Ovary (tissue), 7 donors: ENCODE measurements at regions not wholly inside any gene's neighbourhood (a gene's known extent, or its start where the extent isn't known, plus 50 kb on each side); places are given as distances from the start of the nearest gene placed in this dataset.

Experiments used
- DNase-seq, 5 donors: peaks; one replicate each; pipeline ENCODE4 v3.0.0-alpha.2; 2019 to 2020
- H3K27ac ChIP-seq, 2 donors: fragments of 200-600 bp; one replicate each; pipeline versions ENCODE4 v1.5.1 to v1.8.0; 2019 to 2022
- H3K27me3 ChIP-seq: fragments of 200-600 bp; one replicate; pipeline ENCODE4 v1.8.0; 2022
- H3K36me3 ChIP-seq: fragments of 200-600 bp; sonication (generic); one replicate; pipeline ENCODE4 v1.5.1; 2019
- H3K4me1 ChIP-seq: one replicate; pipeline ENCODE4 v1.8.1; 2013; ENCODE audit warnings: mild to moderate bottlenecking, moderate library complexity; ENCODE audit not compliant: insufficient read depth
- H3K4me3 ChIP-seq: fragments of 200-600 bp; sonication (generic); one replicate; pipeline ENCODE4 v1.5.1; 2017
- H3K9me3 ChIP-seq, 2 donors: fragments of 200-600 bp in 1 of 2; sonication (generic) in 1 of 2; one replicate each; pipeline versions ENCODE4 v1.5.1 to v1.8.1; 2013 to 2019; ENCODE audit warnings: mild to moderate bottlenecking in 1 of 2, moderate library complexity in 1 of 2
- EP300 ChIP-seq: sonication (generic); formaldehyde crosslinking; IDR thresholded peaks from one replicate; pipeline ENCODE4 v1.6.1; 2017; ENCODE audit warnings: antibody characterized with exemption
- POLR2A ChIP-seq: fragments of 450-650 bp; IDR thresholded peaks from one replicate; pipeline ENCODE4 v1.6.1; 2017; ENCODE audit warnings: antibody characterized with exemption, mild to moderate bottlenecking, moderate library complexity
- WGBS, 3 donors: extraction: QIAGEN DNeasy Blood & Tissue Kit in 1 of 3; methylation state at CpG; one replicate each; pipeline versions ENCODE4 v1.1.5 to v1.1.7; 2013 to 2017; 5-methylcytosine and 5-hydroxymethylcytosine counted together
- intact Hi-C, 4 donors: fragments of 100-400 bp; cut with DNase I; formaldehyde crosslinking; loops; one replicate each; pipeline versions ENCODE4 v1.11.0 to v1.15.1; 2022 to 2023
- TF ChIP-seq, protein P1 (sequence below), 3 donors: fragments of 450-650 bp in 2 of 3; fragments of 200-600 bp in 1 of 3; IDR thresholded peaks; one replicate each; pipeline versions ENCODE4 v1.5.1 to v1.8.0; 2016 to 2022; ENCODE audit warnings: antibody characterized with exemption in 3 of 3, mild to moderate bottlenecking in 1 of 3
- donor health status: DM: no; HTN: no; CAD: no; lungs with moderate emphysema.
- donor health status: DM: no; HTN: no; CAD: no.
- donor health status: Bipolar disorder and iron deficiency.
- donor health status: DM: no; HTN: no; CAD: no.
- donor health status: DM: yes; HTN: yes; CAD: no.

DNA sequence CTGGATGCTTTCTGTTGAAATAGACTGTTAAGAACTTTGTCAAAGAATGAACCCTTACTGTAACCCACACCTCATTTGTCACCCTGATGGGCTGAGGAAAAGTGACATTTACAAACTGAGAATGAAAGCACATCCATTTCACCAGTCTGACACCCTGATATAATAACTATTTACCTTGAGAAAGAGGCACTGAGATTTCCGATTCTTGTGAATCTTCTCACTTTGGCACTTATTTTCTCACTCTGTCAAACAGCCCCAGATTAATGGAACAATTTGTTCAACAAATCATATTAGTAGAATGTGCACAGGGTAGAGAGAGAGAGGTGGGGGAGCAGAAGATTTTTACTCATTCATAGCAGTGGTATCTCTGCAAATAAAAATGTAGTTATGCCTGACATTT, 606.9 kb downstream of the MCTP2 start:
- Histone ChIP-seq H3K36me3 (no peaks in the 10 kb centered on the region), H3K4me1 (no peaks in the 10 kb centered on the region), H3K9me3 (no peaks in the 10 kb centered on the region), H3K4me3 (no peak overlapping the region), H3K27ac (no peak overlapping the region), H3K27me3 (no peaks in the 10 kb centered on the region)
- TF ChIP-seq, protein P1, sequence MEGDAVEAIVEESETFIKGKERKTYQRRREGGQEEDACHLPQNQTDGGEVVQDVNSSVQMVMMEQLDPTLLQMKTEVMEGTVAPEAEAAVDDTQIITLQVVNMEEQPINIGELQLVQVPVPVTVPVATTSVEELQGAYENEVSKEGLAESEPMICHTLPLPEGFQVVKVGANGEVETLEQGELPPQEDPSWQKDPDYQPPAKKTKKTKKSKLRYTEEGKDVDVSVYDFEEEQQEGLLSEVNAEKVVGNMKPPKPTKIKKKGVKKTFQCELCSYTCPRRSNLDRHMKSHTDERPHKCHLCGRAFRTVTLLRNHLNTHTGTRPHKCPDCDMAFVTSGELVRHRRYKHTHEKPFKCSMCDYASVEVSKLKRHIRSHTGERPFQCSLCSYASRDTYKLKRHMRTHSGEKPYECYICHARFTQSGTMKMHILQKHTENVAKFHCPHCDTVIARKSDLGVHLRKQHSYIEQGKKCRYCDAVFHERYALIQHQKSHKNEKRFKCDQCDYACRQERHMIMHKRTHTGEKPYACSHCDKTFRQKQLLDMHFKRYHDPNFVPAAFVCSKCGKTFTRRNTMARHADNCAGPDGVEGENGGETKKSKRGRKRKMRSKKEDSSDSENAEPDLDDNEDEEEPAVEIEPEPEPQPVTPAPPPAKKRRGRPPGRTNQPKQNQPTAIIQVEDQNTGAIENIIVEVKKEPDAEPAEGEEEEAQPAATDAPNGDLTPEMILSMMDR (IDR thresholded peaks at IDR 0.05) = no peak
- no peak for TF ChIP-seq POLR2A
- no peak for TF ChIP-seq EP300
- WGBS, 3 donors = 24 to 32% (median 27%) methylated on average over 1 of the region's 1 CpG
- no peak for DNase-seq
- intact Hi-C loops = no loop called here

DNA sequence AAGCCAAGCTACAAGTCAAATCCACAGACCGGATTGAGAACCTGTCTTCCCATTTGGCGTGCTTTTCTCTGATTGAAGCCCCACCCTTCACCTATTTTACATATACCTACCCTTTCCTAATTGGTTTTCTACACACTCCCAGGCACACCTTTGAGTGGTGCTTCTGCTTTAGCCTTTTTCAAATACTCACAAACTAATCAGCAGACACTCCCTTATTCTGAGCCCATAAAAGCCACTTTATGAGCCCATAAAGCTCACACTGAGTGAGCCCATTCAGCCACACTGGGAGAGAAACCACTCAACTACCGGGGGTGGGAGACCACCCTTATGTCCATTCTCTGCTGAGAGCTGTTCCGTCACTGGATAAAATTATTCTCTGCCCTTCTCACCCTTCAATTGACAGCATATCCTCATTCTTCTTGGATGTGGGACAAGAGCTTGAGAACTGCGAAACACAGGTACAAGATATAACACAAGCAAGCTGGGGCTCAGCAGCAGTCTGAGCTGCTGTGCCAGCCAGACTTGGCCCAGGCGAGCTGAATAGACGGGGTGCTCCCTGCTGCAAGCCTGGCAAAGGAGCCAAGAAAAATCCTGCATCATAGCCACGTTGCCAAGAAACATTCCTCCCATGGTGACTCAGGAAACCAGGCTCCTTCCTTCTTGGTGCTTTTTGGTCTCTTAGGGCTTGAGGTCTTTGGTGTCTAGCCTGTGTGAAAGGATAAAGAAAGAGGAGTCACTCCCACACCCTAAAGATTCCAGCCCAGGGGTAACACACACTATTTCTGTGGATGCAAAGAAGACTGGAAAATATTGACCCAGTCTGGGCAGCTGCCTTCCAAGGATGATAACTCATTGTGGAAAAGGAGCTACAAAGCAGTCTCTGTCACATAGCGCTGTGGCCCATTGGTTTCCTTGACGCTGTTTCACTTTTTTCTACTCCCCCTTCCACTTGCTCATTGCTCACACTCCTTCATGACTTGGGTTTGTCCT, 609.7 kb downstream of the MCTP2 start:
- Histone ChIP-seq H3K27me3 (no peaks in the 10 kb centered on the region), H3K36me3 (no peaks in the 10 kb centered on the region), H3K9me3 (no peaks in the 10 kb centered on the region), H3K27ac (no peak overlapping the region), H3K4me1 (no peaks in the 10 kb centered on the region), H3K4me3 (no peak overlapping the region)
- WGBS, 3 donors = 79 to 91% (median 87%) methylated on average over 10 of the region's 10 CpGs
- intact Hi-C loops = no loop called here
- DNase-seq = no peak
- TF ChIP-seq POLR2A = no peak
- no peak for TF ChIP-seq EP300
- TF ChIP-seq, protein P1 (IDR thresholded peaks at IDR 0.05) = no peak

DNA sequence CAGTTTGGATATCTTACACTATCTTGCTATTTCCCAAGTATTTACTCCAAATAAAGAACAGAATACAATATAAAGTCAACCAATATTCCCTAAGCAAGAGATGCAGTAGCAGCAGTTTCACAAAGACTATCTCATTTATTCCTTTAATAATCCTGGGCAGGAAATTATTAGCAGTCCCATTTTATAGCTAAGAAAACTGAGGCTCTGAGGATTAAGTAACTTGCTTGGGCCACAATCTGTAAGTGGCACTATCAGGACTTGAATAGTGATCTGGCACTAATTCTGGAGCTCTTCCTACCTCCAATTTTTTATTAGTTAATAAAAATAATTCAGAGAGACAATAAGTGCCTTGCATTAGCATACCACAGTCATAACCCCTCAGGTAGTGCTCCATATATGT, 611.7 kb downstream of the MCTP2 start:
- H3K27me3 ChIP-seq = no peaks in the 10 kb centered on the region
- no peaks in the 10 kb centered on the region for H3K9me3 ChIP-seq
- DNase-seq = no peak
- H3K4me1 ChIP-seq = no peaks in the 10 kb centered on the region
- intact Hi-C loops = no loop called here
- no peak overlapping the region for H3K27ac ChIP-seq
- H3K36me3 ChIP-seq = no peaks in the 10 kb centered on the region
- H3K4me3 ChIP-seq = no peak overlapping the region
- TF ChIP-seq EP300 = no peak

DNA sequence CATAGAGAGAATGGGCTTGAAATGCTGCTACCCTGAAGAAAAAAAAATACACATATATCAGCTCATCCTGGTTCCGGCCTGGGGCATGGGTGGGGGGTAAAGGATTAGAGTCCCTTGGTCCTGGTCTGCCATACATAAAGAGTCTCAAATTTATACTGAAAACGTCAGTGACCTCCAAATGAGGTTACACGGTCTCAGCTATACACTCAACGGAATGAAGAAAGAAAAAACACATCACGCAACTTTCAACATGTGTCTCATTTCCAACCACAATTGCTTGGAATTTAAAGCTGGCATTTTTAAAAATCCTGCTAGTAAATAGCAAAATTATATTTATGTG, 612.8 kb downstream of the MCTP2 start:
- DNase-seq = no peak
- no peaks in the 10 kb centered on the region for H3K36me3 ChIP-seq
- 41 to 51% (median 46%) methylated on average over 5 of the region's 5 CpGs for WGBS, 3 donors
- no peak overlapping the region for H3K27ac ChIP-seq
- no peaks in the 10 kb centered on the region for H3K4me1 ChIP-seq
- H3K4me3 ChIP-seq = peak overlapping the region; percentile 39
- no peaks in the 10 kb centered on the region for H3K27me3 ChIP-seq
- intact Hi-C loops = no loop called here
- H3K9me3 ChIP-seq = no peaks in the 10 kb centered on the region
- no peak for TF ChIP-seq POLR2A
- no peak for TF ChIP-seq EP300
- TF ChIP-seq, protein P1 (IDR thresholded peaks at IDR 0.05) = no peak
